K562 (cell line): ENCODE measurements at regions not wholly inside any gene's neighbourhood (a gene's known extent, or its start where the extent isn't known, plus 50 kb on each side); places are given as distances from the start of the nearest gene placed in this dataset.

Experiments
- CAMTA2 ChIP-seq: fragments of 250-450 bp; sonication (Bioruptor Pico); conservative IDR thresholded peaks from 2 replicates; pipeline ENCODE4 v1.5.1; 2022
- CBX5 ChIP-seq: IDR thresholded peaks from 2 replicates; pipeline ENCODE4 v1.6.1; 2014; ENCODE audit warnings: low read depth, borderline replicate concordance
- FOS ChIP-seq: IDR thresholded peaks from 3 replicates; pipeline ENCODE4 v1.6.1; 2011; ENCODE audit not compliant: insufficient read length; ENCODE audit errors: extremely low read depth
- MEF2A ChIP-seq: IDR thresholded peaks from 2 replicates; pipeline ENCODE4 v1.6.1; 2011; ENCODE audit warnings: low read depth, mild to moderate bottlenecking, low read length, moderate library complexity; ENCODE audit not compliant: control insufficient read depth
- MYC ChIP-seq, 2 experiments: fragments of 250-450 bp in 1 of 2; sonication (Bioruptor Pico) in 1 of 2; IDR thresholded peaks; 2 replicates each; pipeline versions ENCODE4 v1.5.1 to v1.6.1; 2012 to 2021; ENCODE audit warnings: low read depth in 2 of 2, borderline replicate concordance in 1 of 2, improper control_type of control experiment in 1 of 2, low read length in 1 of 2, mild to moderate bottlenecking in 1 of 2, moderate library complexity in 1 of 2
- RFX1 ChIP-seq: fragments of 450-650 bp; IDR thresholded peaks from 2 replicates; pipeline ENCODE4 v1.6.1; 2016; ENCODE audit warnings: mild to moderate bottlenecking, moderate library complexity
- SMAD3 ChIP-seq: fragments of 450-650 bp; formaldehyde crosslinking; conservative IDR thresholded peaks from 2 replicates; pipeline ENCODE4 v1.4.0; 2020; ENCODE audit warnings: mild to moderate bottlenecking
- SMARCC2 ChIP-seq: fragments of 450-650 bp; IDR thresholded peaks from 2 replicates; pipeline ENCODE4 v1.6.1; 2017; ENCODE audit warnings: antibody characterized with exemption, moderate library complexity, mild to moderate bottlenecking, low read depth
- TAF1 ChIP-seq: IDR thresholded peaks from 2 replicates; pipeline ENCODE4 v1.6.1; 2011; ENCODE audit warnings: mild to moderate bottlenecking, low read length, moderate library complexity; ENCODE audit not compliant: insufficient read depth, control insufficient read depth, severe bottlenecking; ENCODE audit errors: extremely low read depth

DNA sequence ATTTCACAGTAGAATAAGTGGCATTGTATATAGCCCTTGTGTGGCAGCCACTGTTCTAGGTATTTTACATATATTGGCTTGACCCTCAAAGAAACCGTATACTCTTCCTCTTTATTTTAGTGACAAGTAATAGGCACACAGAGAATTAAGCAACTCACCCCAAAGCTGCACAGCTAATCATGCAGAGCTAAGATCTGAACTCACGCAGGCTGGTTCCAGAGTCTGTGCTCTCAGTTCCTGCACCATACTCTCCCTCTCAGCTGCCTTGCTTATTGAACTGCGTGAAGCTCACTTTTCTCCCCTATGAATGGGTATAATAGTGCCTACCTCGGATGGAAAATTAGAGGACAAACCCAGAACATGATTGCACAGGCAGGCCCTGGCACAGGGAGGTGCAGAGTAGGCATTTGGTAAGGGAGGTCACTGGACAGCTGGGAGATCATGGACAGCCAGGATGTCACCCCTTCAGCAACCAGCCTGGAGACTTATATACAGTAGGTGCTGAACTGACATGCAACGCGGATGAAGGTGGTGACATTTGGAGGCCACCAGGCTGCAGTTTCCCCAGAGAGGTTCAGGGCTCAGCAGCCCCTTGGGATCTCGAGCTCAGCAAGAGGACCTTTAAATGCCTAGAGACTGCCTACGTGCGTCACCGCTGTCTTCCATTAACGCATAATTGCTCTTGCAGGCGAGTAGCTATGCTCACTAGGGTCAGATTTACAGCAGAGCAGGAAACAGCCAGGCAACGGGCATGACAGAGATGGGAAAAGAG lies 78.4 kb upstream of the TP53I11 start:
- TF ChIP-seq CAMTA2 (CRISPR knock-in tag) (no peak), TAF1 (no peak), CBX5 (no peak), MEF2A (no peak), SMARCC2 (no peak), FOS (no peak), SMAD3 (CRISPR knock-in tag) (no peak), MYC (IDR thresholded peaks at IDR 0.05; ENCODE audit: low read depth, low read length) (no peak), MYC (CRISPR knock-in tag; IDR thresholded peaks at IDR 0.05; ENCODE audit: borderline replicate concordance, low read depth) (no peak), RFX1 (no peak)
